Right renal cortex interstitium (tissue), 3 donors: ENCODE measurements at regions not wholly inside any gene's neighbourhood (a gene's known extent, or its start where the extent isn't known, plus 50 kb on each side); places are given as distances from the start of the nearest gene placed in this dataset.

Experiments
- DNase-seq, 3 donors: peaks; one replicate each; pipeline ENCODE4 v3.0.0-alpha.2; 2013; ENCODE audit warnings: low read depth in 3 of 3, low spot score in 2 of 3

DNA sequence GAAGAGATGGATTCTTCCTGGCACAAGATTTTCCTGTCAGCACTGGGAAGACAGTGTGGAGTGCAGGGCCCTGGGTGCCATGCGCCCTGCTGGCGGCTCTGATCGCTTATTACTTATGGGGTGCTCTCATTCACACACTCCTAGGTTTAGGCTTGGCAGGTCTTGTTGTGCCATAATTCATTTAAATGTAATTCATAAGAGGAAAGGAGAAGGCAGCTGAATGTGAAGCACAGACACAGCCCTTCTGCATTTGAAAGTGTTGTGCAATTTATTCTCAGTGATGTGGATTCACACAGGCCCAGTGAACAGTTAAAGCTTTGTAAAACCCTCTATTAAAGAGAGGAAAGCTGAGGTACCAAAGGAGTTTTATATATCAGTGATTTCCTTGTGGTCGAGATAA lies 249.7 kb downstream of the C4orf33 start:
- DNase-seq, result no peak

DNA sequence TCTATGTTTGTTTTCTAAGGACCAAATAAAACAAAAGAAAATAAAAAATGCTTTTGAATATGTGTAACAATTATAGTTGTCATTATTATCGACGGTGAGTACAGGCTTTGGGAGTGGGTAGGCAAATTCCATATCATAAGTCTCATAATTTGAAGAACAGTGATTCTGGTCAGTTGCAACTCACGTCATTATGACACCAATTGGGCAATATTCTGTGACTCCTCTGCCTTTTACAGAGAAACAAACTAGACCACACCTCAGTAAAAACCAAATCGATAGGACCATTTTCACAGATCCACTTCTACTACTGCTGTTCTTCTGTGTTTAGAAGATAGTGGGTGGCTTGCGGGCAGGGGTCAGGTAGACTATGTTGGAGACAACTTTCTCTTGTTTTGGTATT lies 250.1 kb downstream of the C4orf33 start:
- DNase-seq, result no peak

DNA sequence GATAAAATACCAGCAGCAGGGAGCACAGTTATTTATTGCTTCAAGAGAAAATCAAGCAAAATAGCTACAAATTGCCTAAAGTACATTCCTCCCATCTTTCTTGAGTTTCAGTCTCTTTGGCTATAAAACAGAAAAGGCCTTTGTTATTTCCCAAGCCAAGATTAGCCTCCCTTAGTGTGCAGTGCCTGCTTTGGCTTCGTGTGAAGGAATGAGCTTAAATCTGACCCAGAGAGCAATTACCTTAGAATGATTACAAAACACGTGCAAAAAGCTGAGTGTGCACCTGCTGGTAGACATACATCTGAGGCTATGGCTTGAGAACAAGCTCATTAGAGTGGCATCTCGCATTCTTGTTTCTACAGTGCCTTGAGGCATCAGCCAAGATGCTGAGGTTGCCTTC lies 250.8 kb downstream of the C4orf33 start:
- DNase-seq, result no peak

DNA sequence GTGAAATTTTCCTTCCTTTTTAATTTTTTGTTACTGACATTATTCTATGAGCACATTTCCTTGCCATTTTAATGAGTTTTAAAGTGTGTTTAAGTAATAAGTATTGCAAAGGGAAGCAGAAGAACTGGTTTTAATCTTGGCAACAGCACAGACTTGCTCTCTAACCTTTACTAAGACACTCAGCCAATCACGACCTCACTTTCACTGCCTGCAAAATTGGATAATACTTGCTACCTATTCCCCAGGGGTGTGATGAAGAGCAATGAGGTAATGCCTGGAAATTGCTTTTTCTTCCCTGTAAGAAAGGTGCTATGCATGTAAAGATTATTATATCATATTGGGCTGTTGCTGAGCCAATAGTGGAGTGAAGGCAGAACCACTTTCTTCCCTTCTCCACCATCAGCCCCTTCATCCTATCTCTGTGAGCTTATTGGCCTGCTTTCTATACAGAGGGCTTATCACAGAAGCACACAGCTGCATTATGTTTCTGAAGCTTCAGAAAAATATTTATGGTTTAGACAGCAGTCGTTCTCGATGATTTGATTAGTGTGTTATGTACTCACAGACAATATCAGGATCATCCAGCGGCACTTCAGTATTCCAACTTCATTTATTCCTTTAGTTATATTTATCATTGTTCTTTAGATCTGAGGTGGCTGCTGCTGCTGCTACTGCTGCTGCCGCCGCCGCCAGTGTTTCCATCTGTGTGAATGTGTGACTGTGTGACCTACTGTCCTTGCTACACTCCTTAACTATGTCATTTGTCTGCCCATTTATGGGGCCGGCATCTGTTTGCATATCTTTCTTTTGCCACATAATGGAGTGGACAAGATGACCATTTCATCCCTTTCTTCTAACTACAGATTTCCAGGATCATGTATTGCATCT lies 255.1 kb downstream of the C4orf33 start:
- DNase-seq, result no peak

- DNase-seq, result no peak
These were observed 256.5 kb downstream of the C4orf33 start for GRCh38 chr4:129352480-129352879.

DNA sequence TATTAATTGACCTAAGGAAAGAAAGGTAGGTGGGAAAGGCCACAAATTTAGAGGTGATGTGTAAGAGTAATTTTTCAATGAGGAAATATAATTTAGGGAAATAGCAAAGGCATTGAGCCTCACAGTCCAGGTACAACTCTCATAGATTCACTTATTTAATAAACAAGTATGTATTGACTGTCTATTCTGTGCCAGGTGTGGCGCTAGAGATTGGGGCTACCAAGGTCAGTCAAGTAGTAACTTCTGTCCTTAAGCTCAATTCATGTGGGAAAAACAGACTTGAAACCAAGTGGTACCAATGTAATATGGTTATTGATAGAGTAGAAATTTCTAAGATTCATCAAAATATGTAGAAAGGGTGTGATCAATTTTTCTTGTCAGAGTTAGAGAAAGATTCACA lies 257.5 kb downstream of the C4orf33 start:
- DNase-seq, result no peak

- DNase-seq, result no peak
These were observed 259.1 kb downstream of the C4orf33 start for GRCh38 chr4:129355031-129355430.

DNA sequence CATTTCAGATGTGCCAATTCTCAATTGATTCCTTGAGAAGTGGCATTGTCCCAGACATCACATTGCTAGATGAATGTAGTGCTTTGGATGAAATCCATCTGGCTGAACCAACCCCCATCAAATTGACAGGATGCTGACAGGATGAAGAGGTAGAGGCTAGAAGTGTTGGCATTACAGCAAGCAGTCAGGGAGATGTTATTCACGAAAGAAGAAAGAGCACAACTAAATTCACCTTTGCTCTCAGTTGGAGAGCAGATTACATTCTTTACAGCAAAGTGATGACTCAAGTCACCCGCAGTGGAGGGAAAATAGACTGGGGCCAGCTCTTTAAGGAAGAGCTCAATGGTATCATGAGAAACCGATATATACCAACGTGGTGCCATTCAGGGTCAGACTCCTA lies 259.6 kb downstream of the C4orf33 start:
- no peak for DNase-seq

DNA sequence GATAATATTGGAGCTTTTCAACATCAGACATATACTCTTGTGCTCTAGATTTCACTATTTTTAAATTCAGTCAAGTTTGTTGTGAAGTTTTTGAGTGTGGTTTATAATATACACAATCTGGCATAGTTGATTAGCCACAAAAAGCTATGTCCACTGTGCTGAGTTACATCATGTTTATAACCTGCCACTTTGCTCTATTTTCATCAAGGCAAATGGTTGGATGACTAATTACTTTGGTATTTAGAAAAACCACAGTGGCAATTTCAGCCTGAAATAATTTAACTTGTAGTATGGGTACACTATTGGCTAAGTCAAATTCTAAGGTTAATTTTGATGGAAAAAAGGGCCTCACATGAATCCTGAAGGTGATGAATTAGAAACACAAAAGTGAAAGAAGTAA lies 262.6 kb downstream of the C4orf33 start:
- DNase-seq, result no peak

GRCh38 chr4:129359461-129359860 lies 263.5 kb downstream of the C4orf33 start:
- DNase-seq, result no peak

- peak; percentile 53 to 68 (median 61) for DNase-seq
These were observed 266.8 kb downstream of the C4orf33 start for GRCh38 chr4:129362691-129363274.

- DNase-seq, result no peak
These were observed 268.9 kb downstream of the C4orf33 start for GRCh38 chr4:129364747-129365452.

- no peak for DNase-seq
These were observed 273.5 kb downstream of the C4orf33 start for GRCh38 chr4:129369361-129370010.

- DNase-seq, result no peak
These were observed 275.1 kb downstream of the C4orf33 start for GRCh38 chr4:129371065-129371464.

DNA sequence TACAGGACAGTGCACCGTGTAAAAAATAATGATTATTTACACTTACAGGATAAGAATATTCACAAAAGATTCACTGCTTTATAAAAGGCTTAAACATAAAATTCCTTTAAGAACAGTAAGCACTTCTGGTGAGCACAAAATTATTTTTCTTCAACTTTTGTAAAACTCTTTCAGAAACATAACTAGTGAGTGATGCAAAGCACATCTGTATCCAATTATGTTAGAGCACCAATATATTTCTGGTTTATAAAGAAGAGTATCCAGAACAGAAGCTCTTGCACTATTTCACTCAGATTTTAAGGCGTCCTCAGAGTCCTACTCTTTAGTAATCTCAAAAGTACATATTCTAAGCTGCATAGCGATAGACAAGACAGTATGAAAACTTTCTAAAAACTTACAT lies 276.0 kb downstream of the C4orf33 start:
- DNase-seq, result no peak

- DNase-seq, result no peak
These were observed 281.3 kb downstream of the C4orf33 start for GRCh38 chr4:129377131-129377845.

DNA sequence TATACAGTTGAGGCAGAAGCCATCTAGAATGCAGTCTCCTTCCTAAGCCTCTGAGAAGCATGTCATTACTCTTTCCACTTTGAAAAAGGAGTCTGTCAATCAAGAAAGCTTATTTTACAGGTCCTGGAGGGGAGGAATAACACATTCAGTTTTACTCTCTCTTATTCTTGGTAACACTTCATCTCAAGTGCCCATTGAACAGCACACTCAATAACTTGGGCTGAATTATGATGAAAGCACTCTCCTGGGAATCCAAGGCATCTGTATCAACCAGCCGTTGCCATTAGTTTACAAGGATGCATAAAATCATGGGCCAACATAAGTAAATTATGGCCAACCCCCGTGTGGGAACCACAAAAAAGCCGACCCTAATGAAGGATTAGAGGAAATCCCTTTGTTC lies 282.4 kb downstream of the C4orf33 start:
- no peak for DNase-seq

GRCh38 chr4:129379429-129379828 lies 283.5 kb downstream of the C4orf33 start:
- DNase-seq, result no peak

- no peak for DNase-seq
These were observed 289.0 kb downstream of the C4orf33 start for GRCh38 chr4:129384974-129385373.

DNA sequence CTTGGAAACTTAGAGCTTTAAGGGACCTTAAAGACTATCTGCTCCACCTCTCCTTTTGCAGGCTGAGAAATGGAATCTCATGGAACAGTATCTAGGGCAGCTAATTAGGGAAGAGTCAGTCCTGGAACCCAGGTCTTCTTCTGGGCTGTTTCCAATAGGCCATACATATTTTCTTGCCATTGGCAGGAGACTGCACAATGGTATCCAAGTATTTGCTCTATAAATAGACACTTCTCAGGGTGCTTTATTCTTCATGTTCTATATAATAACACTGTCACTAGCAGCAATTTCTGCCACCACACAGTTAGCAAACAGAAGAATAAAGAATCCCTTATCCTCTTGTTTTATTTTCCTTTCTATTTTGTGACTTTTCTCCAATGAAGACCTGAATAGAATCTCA lies 291.7 kb downstream of the C4orf33 start:
- DNase-seq, result no peak

GRCh38 chr4:129393976-129394375 lies 298.0 kb downstream of the C4orf33 start:
- DNase-seq, result no peak
